ENCODE measurements at regions not wholly inside any gene's neighbourhood (a gene's known extent, or its start where the extent isn't known, plus 50 kb on each side); places are given as distances from the start of the nearest gene placed in this dataset.

- no peak for TF ChIP-seq EZH2 (optimal IDR thresholded peaks at IDR 0.05; ENCODE audit: low read depth, low read length)
- no peak for TF ChIP-seq CTCF (IDR thresholded peaks at IDR 0.05; ENCODE audit: low read length)
These were observed 761.0 kb upstream of the PHF14 start for GRCh38 chr7:10212649-10213048.

Measured in MM.1S (cell line).